Globus pallidus (tissue), 1 donor: ENCODE measurements at regions not wholly inside any gene's neighbourhood (a gene's known extent, or its start where the extent isn't known, plus 50 kb on each side); places are given as distances from the start of the nearest gene placed in this dataset.

Experiments used
- DNase-seq: peaks from one replicate; pipeline ENCODE4 v3.0.0-alpha.2; 2015; ENCODE audit warnings: low spot score

GRCh38 chr2:234635284-234635683, 138.4 kb upstream of the ARL4C start:
- no peak for DNase-seq

GRCh38 chr2:234633581-234634230, 136.8 kb upstream of the ARL4C start:
- no peak for DNase-seq

- DNase-seq, result no peak
These were observed 135.9 kb upstream of the ARL4C start for GRCh38 chr2:234632527-234633391.

- DNase-seq, result no peak
These were observed 135.0 kb upstream of the ARL4C start for GRCh38 chr2:234631646-234632514.

GRCh38 chr2:234630801-234631261, 133.9 kb upstream of the ARL4C start:
- DNase-seq, result no peak

- DNase-seq, result no peak
These were observed 132.7 kb upstream of the ARL4C start for GRCh38 chr2:234629596-234629995.

GRCh38 chr2:234628953-234629352, 132.1 kb upstream of the ARL4C start:
- DNase-seq, result no peak

GRCh38 chr2:234627308-234627707, 130.4 kb upstream of the ARL4C start:
- no peak for DNase-seq

- no peak for DNase-seq
These were observed 129.8 kb upstream of the ARL4C start for GRCh38 chr2:234626566-234627130.

- no peak for DNase-seq
These were observed 128.9 kb upstream of the ARL4C start for GRCh38 chr2:234625626-234626250.

- no peak for DNase-seq
These were observed 126.7 kb upstream of the ARL4C start for GRCh38 chr2:234623521-234623991.

GRCh38 chr2:234621120-234621519, 124.2 kb upstream of the ARL4C start:
- DNase-seq, result no peak

- no peak for DNase-seq
These were observed 123.1 kb upstream of the ARL4C start for GRCh38 chr2:234620018-234620417.

GRCh38 chr2:234615643-234616356, 118.9 kb upstream of the ARL4C start:
- DNase-seq, result no peak

GRCh38 chr2:234611209-234611608, 114.3 kb upstream of the ARL4C start:
- no peak for DNase-seq

GRCh38 chr2:234608946-234609345, 112.1 kb upstream of the ARL4C start:
- DNase-seq, result no peak

GRCh38 chr2:234607691-234608090, 110.8 kb upstream of the ARL4C start:
- no peak for DNase-seq

GRCh38 chr2:234606896-234607295, 110.0 kb upstream of the ARL4C start:
- no peak for DNase-seq

- DNase-seq, result no peak
These were observed 106.7 kb upstream of the ARL4C start for GRCh38 chr2:234603619-234604018.

GRCh38 chr2:234601213-234601612, 104.3 kb upstream of the ARL4C start:
- no peak for DNase-seq

- no peak for DNase-seq
These were observed 100.6 kb upstream of the ARL4C start for GRCh38 chr2:234597576-234597861.
